Skeletal muscle tissue (tissue), 3 donors: ENCODE measurements at regions not wholly inside any gene's neighbourhood (a gene's known extent, or its start where the extent isn't known, plus 50 kb on each side); places are given as distances from the start of the nearest gene placed in this dataset.

ENCODE experiments used
- H3K27ac ChIP-seq: one replicate; pipeline ENCODE4 v1.7.0; 2013; ENCODE audit warnings: mild to moderate bottlenecking, low read depth, low read length, inconsistent platforms
- H3K27me3 ChIP-seq, 3 donors: one replicate each; pipeline ENCODE4 v1.7.0; 2013; ENCODE audit warnings: low read length in 3 of 3; ENCODE audit not compliant: control insufficient read depth in 3 of 3, insufficient read depth in 3 of 3
- H3K36me3 ChIP-seq, 3 donors: one replicate each; pipeline ENCODE4 v1.7.0; 2013; ENCODE audit warnings: low read length in 3 of 3; ENCODE audit not compliant: control insufficient read depth in 3 of 3, insufficient read depth in 3 of 3
- H3K4me1 ChIP-seq, 3 donors: one replicate each; pipeline ENCODE4 v1.7.0; 2013; ENCODE audit warnings: low read length in 3 of 3, mild to moderate bottlenecking in 3 of 3; ENCODE audit not compliant: control insufficient read depth in 3 of 3, insufficient read depth in 3 of 3
- H3K4me3 ChIP-seq, 3 donors: one replicate each; pipeline ENCODE4 v1.7.0; 2013; ENCODE audit warnings: low read length in 3 of 3
- H3K9ac ChIP-seq, 3 donors: one replicate each; pipeline ENCODE4 v1.7.0; 2013; ENCODE audit warnings: low read length in 3 of 3, mild to moderate bottlenecking in 3 of 3, moderate library complexity in 2 of 3, low read depth in 1 of 3
- H3K9me3 ChIP-seq, 3 donors: one replicate each; pipeline ENCODE4 v1.7.0; 2013; ENCODE audit warnings: low read length in 3 of 3; ENCODE audit not compliant: control insufficient read depth in 3 of 3
- donor health status: Osteomylitis.

DNA sequence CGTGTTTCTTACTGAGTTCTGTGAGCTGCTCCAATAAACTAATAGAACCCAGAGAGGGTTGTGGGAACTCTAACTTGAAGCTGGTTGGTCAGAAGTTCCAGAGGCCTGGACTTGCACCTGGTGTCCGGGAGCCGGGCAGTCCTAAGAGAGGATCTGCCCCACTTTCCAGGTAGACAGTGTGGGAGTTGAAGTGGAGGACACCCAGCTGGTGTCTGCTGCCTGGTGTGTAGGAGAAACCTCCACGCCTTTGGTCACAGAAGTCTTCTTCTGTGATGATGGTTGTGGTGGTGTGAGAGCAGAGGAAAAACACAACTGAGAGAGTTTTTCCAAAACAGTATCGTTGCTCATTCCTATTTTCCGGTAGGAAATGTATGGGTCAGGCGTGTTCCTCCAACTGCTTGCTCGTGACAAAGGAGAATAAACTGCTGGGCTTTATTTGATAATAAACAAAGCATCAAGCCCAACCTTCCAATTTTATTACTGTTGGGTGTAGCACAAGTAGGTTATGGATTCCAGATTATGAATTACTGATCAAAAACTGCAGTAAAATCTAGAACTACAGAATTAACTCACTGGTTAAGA, 137.0 kb downstream of the KLF13 start:
- H3K36me3 ChIP-seq, result no peaks in the 10 kb centered on the region
- no peak overlapping the region for H3K4me3 ChIP-seq
- H3K27ac ChIP-seq, result no peak overlapping the region
- no peaks in the 10 kb centered on the region for H3K9me3 ChIP-seq
- H3K4me1 ChIP-seq, result peaks cover 0 to 22% (median 20%) of the 10 kb centered on the region in 3 donors
- no peaks in the 10 kb centered on the region for H3K27me3 ChIP-seq
- H3K9ac ChIP-seq, result no peak overlapping the region

DNA sequence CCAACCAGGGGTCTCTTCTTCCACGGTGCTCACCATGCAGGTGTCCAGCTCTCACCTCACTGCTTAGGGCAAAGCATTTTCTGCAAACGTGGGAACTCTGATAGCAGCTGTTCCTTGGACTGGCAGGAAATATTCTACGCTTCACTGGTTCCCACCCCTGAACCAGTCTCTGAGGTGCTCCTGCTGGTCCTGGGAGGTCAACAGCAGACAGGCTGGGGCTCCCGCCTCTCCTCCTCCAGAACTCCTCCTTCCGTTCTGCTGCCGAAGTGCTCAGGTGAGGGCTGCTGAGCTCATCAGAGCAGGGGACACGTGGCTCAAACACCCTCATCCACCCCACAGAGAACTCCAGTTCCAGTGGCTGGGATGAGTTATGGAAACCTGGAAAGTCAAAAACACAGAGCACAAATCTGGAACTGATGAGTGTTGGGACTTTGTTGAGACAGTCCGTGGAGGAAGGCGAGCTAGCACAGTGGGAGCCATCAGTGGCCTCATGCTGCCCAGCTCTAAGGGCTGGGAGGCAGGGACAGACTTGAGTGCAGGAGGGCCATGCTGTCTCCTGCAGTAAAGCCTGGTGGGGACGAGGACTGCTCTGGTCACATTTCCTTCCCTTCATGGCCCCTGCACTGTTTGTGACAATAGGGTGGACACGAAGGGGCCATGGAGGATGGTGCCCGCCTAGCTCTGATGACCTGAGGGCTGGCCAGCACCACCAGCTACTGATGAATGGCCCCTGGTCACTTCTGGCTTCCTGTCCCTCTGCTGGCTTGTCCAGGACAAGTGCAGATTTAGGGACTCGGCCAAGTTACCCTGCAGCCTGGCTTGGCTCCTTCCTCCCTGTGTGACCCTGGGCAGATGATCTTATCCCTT, 137.8 kb downstream of the KLF13 start:
- no peaks in the 10 kb centered on the region for H3K36me3 ChIP-seq
- H3K27me3 ChIP-seq, result peaks cover 0 to 4% (median 0%) of the 10 kb centered on the region in 3 donors
- H3K27ac ChIP-seq, result no peak overlapping the region
- peaks cover 0 to 20% (median 17%) of the 10 kb centered on the region in 3 donors for H3K4me1 ChIP-seq
- H3K4me3 ChIP-seq, result no peak overlapping the region
- H3K9ac ChIP-seq, result no peak overlapping the region
- no peaks in the 10 kb centered on the region for H3K9me3 ChIP-seq

DNA sequence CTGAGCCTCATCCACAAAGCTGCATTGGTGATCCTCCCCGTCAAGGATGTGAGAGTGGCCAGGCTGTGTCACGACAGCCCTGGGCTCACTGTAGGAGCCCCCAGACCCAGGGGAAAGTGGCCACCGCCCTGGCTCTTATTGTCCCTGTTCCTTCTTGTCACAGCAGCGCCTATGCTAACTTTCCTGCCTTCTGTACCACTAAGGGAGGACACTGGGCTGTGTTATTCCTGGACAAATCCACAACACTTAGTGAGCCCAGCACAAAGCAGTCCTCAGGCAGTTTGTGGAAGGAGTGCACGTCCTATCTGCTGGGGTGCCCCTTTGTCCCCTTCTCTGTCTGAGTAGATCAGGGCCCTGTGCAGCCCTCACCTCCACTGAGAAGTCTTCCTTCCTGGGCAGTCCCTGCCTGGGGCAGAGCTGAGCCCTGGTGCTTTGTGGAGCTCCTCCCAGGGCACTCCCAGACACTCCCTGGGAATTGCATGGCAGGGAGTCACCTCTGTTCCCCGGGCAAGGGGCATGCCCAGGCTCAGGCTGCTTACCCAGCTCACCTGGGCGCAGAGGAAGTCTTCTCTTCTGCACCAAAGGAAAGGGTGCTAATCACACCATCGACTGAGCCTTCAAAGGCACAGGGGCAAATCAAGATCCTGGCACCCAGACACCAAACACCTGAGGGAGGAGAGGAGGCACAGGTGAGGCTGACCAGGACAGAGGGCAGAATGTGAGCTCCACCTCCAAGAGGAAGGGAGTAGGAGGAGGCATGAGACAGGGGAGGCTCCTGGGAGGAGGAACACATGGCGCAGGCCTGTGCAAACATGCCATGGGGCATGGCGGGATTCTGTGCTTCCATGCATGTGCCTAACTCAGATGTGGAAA, 138.7 kb downstream of the KLF13 start:
- H3K9ac ChIP-seq, result peak overlapping the region in 1 of 3 donors; percentile 16

DNA sequence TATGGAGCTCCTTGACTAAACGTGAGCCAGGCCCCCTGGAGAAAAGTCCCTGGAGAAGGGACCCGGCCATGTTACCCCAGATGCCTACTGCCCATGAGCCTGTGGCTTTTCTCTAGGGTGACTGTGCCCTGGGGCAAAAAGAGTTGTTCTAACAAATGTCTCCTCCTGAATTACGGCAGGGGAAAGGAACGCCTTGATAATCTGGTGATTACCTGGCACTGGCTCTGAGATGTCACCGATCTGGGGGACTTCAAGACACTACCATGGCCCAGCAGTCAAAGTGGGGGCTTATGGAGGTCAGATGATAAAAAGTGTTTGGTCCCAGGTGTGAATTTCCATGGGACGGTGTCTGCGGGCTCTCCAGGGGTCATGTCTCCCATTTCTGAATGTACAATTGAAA, 140.7 kb downstream of the KLF13 start:
- Histone ChIP-seq H3K4me3 (no peak overlapping the region), H3K9me3 (no peaks in the 10 kb centered on the region), H3K27me3 (peaks cover 0 to 4% (median 0%) of the 10 kb centered on the region in 3 donors)

More for the DNA sequence above, 138.7 kb downstream of the KLF13 start:
- Histone ChIP-seq H3K27me3 (peaks cover 0 to 4% (median 0%) of the 10 kb centered on the region in 3 donors), H3K36me3 (no peaks in the 10 kb centered on the region), H3K4me1 (peaks cover 0 to 20% (median 17%) of the 10 kb centered on the region in 3 donors), H3K4me3 (no peak overlapping the region), H3K9me3 (no peaks in the 10 kb centered on the region), H3K27ac (no peak overlapping the region)

DNA sequence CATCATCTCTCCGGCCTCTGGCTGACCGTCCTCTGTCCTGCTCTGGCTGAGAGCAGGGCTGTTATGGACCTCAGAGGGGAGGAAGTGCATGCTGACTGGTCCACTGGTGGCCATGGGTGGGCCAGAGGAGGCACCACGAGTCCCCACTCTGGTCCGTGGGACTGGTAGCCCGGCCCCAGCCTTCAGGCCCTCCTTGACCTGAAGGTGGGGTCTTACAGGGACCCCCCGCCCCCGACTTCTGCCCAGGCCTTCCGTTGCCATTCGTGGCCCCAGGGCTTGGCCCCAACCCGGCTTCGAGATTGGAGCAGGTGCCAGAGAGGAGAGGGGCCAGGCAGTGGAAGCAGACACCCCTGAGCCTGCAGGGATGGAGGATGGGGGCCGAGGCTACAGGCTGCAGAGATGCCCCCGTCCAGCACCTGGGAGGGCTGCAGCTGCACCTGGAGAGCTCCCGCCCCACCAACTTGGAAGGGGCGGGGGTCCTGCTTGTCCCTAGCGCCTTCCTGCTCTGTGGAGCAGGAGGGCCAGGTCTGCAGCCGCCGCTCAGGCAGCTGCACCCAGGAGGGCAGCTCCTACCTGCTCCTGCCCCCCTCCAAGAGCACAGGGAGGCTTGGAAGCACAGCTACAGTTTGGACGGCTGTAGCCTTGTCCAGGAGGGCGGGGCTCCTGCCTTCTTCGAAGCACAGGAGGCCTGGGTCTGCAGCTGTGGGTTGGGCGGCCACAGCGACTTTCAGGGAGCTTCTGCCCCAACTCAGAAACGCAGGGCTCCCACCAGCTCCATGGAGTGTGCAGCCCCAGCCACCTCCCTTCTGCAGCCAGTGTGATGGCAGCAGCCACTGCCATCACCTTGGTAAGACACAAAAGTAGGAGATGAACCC, 142.5 kb downstream of the KLF13 start:
- Histone ChIP-seq H3K9me3 (no peaks in the 10 kb centered on the region), H3K4me3 (no peak overlapping the region), H3K27ac (no peak overlapping the region), H3K9ac (no peak overlapping the region), H3K4me1 (peaks cover 5 to 11% (median 7%) of the 10 kb centered on the region in 3 donors), H3K36me3 (no peaks in the 10 kb centered on the region), H3K27me3 (peaks cover 0 to 4% (median 0%) of the 10 kb centered on the region in 3 donors)

More for the DNA sequence above, 140.7 kb downstream of the KLF13 start:
- Histone ChIP-seq H3K9ac (no peak overlapping the region), H3K36me3 (no peaks in the 10 kb centered on the region), H3K27ac (no peak overlapping the region), H3K4me1 (peaks cover under 1 to 10% (median 4%) of the 10 kb centered on the region in 3 donors)

DNA sequence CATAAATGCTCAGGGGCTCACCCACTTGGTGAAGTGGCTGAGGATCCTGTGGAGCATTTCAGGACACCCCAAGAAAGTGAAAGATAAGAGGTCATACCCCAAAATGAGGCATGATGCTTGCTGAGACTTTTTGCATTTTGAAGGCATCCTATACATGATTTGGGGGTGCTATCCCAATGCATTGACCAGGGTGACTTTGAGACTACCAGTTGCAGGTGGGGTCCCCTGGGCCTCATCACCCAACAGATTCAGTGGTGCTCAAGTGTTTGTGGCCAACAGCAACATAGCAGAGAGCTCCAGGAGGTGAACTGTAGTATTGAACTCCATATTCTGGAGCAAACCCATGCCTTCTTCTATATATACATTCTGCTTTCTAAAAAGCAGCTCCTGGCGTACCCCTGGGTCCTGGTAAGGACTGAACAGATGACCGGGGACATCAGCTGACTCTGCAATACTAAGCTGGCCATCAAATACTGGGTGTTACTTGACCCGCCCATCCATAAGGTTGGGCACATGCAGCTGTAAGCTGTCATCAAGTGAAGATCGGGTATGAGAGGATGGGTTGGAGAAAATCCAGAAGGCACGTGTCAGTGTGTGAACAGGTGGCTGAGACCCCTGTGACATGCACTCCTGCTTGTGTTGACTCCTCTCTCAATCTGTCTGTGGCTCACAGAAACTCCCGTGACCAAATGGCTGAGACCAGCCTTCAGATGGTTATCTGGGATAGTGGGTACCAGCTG, 143.3 kb downstream of the KLF13 start:
- H3K4me1 ChIP-seq, result peaks cover 5 to 7% (median 6%) of the 10 kb centered on the region in 3 donors
- no peak overlapping the region for H3K4me3 ChIP-seq
- no peak overlapping the region for H3K9ac ChIP-seq
- H3K27me3 ChIP-seq, result peaks cover 0 to 4% (median 0%) of the 10 kb centered on the region in 3 donors
- H3K9me3 ChIP-seq, result no peaks in the 10 kb centered on the region
- H3K36me3 ChIP-seq, result no peaks in the 10 kb centered on the region
- H3K27ac ChIP-seq, result no peak overlapping the region

DNA sequence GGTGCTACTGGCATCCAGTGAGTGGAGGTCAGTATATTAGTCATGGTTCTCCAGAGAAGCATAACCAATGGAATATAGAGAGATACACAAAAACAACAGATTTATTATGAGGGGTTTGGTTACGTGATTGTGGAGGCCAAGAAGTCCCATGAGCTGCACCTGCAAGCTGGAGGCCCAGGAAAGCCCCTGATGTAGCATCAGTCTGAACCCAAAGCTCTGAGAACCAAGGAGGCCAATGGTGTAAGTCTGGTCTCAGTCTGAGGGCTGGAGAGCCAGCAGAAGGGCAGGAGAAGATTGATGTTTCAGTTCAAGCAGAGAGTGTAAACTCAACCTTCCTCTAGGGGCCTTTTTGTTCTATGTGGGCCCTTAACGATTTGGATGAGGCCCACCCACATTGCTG, 144.1 kb downstream of the KLF13 start:
- H3K27ac ChIP-seq, result no peak overlapping the region
- peaks cover 0 to 4% (median 0%) of the 10 kb centered on the region in 3 donors for H3K27me3 ChIP-seq
- H3K36me3 ChIP-seq, result no peaks in the 10 kb centered on the region
- H3K9me3 ChIP-seq, result no peaks in the 10 kb centered on the region
- peaks cover 2 to 7% (median 5%) of the 10 kb centered on the region in 3 donors for H3K4me1 ChIP-seq
- no peak overlapping the region for H3K9ac ChIP-seq
- H3K4me3 ChIP-seq, result no peak overlapping the region

DNA sequence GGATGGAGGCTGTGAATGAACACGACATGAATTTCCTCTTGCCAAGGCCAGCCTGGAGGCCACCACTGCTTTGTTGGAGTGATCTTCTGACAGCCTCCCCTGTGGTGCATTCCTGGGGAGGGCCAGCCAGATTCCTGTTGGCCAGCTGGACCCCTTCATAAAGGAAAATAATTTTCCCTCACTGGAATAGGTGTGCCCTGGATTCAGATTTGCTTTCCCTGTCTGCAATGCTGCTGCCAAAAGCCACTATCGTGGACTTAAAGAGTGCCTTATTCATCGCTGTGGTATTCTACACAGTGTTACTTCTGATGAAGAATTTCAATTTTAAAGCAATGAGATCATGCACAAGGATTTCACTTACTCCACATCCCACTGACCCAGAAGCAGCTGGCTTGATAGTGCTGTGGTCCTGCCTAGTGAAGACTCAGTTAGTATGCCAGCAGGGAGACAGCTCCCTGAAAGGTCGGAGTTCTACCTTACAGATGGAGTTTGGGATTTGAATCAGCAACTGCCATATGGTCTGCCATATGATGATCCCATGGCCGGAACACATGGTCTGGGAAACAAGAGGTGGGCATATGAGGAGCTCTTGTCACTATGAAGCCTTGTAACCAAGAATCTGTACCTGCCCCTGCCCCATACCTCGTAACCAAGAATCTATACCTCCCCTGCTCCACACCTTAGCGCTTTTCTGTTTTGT, 145.2 kb downstream of the KLF13 start:
- no peaks in the 10 kb centered on the region for H3K36me3 ChIP-seq
- no peak overlapping the region for H3K27ac ChIP-seq
- no peak overlapping the region for H3K9ac ChIP-seq
- H3K27me3 ChIP-seq, result peaks cover 0 to 4% (median 0%) of the 10 kb centered on the region in 3 donors
- no peak overlapping the region for H3K4me3 ChIP-seq
- H3K4me1 ChIP-seq, result peaks cover 4 to 7% (median 5%) of the 10 kb centered on the region in 3 donors
- no peaks in the 10 kb centered on the region for H3K9me3 ChIP-seq
